HepG2 (cell line): ENCODE measurements at regions not wholly inside any gene's neighbourhood (a gene's known extent, or its start where the extent isn't known, plus 50 kb on each side); places are given as distances from the start of the nearest gene placed in this dataset.

Source experiments
- ATRX ChIP-seq: sonication (generic); formaldehyde crosslinking; IDR thresholded peaks from 2 replicates; pipeline ENCODE4 v1.4.0; 2020; ENCODE audit warnings: missing genetic modification reagents, borderline replicate concordance
- CTCF ChIP-seq: sonication (generic); formaldehyde crosslinking; IDR thresholded peaks from 2 replicates; pipeline ENCODE4 v1.5.0; 2020; ENCODE audit warnings: mild to moderate bottlenecking, missing genetic modification reagents, moderate library complexity
- FOXC1 ChIP-seq: sonication (generic); formaldehyde crosslinking; IDR thresholded peaks from 2 replicates; pipeline ENCODE4 v1.8.0; 2022; ENCODE audit warnings: mild to moderate bottlenecking, missing genetic modification reagents, borderline replicate concordance
- GATA4 ChIP-seq: sonication (generic); IDR thresholded peaks from 2 replicates; pipeline ENCODE4 v1.6.1; 2016; ENCODE audit warnings: antibody characterized with exemption, low read depth, borderline replicate concordance
- KAT2B ChIP-seq: fragments of 150-350 bp; IDR thresholded peaks from 2 replicates; pipeline ENCODE4 v1.6.1; 2014; ENCODE audit warnings: low read depth, low read length, borderline replicate concordance
- NFYB ChIP-seq: sonication (generic); formaldehyde crosslinking; IDR thresholded peaks from 2 replicates; pipeline ENCODE4 v1.4.0; 2020; ENCODE audit warnings: missing genetic modification reagents
- SMC3 ChIP-seq: IDR thresholded peaks from 2 replicates; pipeline ENCODE4 v1.6.1; 2011; ENCODE audit warnings: low read length, improper control_type of control experiment
- ZNF354B ChIP-seq: sonication (generic); formaldehyde crosslinking; IDR thresholded peaks from 2 replicates; pipeline ENCODE4 v1.8.0; 2022; ENCODE audit warnings: mild to moderate bottlenecking, missing genetic modification reagents
- ZNF720 ChIP-seq: sonication (generic); formaldehyde crosslinking; IDR thresholded peaks from 2 replicates; pipeline ENCODE4 v1.4.0; 2020; ENCODE audit warnings: missing genetic modification reagents

DNA sequence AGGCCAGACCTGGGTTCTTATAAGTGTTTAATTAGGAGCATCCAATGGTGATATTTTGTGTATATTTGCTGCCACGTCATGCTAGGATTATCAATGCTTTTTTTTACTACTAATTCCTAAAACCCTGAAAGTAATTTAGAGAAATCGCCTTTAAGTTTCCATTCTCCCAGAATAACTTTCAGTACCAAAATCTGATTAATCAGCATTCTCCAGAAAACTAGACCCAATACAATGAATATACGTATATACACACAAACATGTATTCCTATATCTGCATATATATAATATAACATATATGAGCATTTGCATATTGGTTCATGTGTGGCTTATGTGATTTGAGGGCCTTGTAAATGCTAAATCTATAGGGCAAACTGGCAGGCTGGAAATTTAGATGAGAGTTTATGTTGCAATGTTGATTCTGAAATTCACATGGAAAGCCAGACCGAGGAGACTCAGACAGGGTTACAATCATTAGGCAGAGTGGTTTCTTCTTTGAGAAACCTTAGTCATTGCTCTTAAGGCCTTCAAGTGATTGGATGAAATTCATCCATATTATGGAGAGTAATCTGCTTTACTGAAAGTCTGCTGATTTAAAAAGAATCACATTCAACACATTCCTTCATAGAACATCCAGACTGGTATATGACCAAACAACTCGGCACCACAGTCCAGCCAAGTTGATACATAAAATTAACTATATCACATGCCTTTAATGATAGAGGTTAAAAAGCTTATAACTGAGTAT, 65.9 kb upstream of the RGPD4 start:
- TF ChIP-seq ATRX (CRISPR knock-in tag) (no peak), NFYB (CRISPR knock-in tag) (no peak), SMC3 (no peak), GATA4 (no peak), ZNF354B (CRISPR knock-in tag) (no peak), CTCF (no peak), ZNF720 (CRISPR knock-in tag) (no peak), FOXC1 (CRISPR knock-in tag) (no peak), KAT2B (no peak)
